Fibroblast of the conjunctiva (primary cell): ENCODE measurements at regions not wholly inside any gene's neighbourhood (a gene's known extent, or its start where the extent isn't known, plus 50 kb on each side); places are given as distances from the start of the nearest gene placed in this dataset.
"Not testable (repeated sequence)": the region's sequence is repeated elsewhere in the genome, so short reads cannot be mapped to it uniquely, and the experiment has no call there.

Source experiments
- DNase-seq: peaks from one replicate; pipeline ENCODE4 v3.0.0-alpha.2; 2010; ENCODE audit warnings: low read depth

DNA sequence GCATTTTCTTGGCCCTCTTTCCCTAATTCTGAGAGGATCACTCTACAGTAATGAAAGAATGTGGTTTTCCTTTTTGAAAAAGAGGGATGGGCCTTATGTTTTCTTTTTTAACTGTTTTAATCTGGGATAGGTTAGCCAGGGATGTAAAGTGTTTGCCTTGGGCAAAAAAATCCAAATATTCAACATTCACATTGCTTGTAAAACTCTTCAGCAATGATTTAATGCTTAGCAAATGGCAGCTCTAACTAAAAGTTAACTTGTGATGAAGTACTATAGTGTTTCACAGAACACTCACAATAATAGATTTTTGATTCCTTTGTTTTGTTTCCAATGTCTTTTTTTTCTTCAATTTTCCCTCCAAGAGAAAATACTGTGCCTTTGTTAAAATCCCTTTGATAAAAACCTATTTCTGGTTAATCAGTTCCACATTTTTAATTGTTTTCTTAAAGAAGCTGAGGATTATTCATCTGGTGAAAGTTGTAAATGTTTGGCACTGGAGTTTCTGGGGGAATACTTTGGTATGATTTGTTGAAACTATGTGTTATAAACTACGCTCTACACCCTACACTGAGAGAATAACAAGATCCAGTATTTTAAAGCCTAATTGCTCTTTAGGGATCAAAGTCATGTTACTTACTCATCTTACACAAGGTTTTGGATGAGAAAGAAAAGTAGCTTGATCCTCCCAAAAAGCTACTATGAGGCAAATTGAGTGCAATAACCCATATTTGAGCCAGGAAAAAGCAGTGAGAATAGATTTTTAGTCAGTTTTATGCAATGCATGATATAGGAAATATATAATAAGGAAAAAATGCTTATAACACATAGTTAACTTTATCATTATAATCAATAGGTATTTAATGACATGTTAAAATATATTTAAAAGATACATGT is 335.8 kb downstream of the EPHA7 start:
- DNase-seq: no peak

DNA sequence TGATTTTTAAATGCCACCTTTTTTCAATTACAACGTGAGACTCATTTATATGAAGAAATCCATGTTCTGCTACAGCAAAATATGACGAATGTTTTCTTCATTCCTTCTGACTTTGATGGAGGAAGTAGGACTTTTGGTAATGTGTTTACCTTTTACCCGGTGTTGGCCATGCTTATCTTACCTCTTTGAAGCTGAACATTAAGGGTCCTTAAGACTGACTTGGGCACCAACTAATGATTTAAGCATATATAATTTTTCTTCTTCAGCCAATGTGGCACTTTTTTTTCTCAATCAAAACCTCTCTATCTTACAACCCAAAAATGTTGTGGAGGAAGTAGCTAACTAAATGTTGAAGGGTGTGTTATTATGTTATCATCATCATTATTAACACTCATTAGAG is 337.5 kb downstream of the EPHA7 start:
- DNase-seq: no peak

DNA sequence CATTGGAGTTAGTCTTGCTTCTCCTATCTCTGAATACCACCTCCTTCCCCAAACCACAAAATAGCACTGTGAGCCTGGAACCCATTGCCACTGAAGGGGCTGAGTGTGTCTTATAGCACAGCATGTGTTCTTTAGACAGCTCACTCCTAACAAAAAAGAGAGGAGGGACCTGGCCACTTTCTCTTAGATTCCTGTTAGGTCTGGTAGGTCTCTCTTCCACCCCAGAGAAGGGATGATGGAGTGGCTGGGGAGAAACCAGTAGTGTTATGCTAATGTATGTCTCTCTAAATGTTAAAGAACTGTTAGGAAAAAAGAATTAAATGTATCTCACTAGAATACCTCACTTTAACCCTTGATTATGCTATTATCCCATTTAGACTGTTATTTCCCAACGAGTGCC is 340.3 kb downstream of the EPHA7 start:
- no peak for DNase-seq

DNA sequence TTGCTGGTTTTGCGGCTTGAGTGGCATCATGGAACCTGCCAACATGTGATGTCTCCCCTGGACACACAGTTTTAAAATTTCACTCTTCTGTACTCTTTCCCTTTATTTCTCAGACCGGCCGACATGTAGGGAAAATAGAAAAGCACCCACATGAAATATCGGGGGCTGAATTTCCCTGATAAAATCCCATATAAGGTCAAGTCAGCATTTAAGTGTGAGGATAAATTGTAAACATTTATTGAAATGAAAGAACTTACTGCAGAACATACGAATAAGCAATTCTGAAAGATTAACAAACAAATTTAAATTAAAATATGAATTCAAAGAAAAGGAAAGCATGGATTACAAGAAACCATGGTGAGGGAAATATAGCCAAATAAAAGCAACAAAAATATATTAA is 345.5 kb downstream of the EPHA7 start:
- no peak for DNase-seq

DNA sequence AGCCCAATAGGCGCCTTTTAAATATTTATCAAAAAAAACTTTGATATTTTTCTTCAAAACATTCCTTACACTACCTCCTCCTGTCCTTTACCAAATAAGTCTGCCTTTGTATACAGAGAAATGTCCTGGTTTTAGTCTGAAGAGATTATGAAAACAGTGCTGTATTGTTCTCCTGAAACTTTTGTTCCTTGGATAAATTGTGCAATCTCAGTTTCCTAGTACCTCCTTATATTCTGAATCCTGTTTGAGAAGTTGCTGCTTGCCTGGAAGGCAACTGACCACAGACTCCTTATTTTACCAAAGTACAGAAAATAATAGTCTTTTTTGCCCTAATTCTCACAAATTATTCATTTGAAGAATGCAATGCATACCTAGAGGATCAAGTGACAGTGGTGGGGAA is 349.5 kb downstream of the EPHA7 start:
- DNase-seq: no peak

DNA sequence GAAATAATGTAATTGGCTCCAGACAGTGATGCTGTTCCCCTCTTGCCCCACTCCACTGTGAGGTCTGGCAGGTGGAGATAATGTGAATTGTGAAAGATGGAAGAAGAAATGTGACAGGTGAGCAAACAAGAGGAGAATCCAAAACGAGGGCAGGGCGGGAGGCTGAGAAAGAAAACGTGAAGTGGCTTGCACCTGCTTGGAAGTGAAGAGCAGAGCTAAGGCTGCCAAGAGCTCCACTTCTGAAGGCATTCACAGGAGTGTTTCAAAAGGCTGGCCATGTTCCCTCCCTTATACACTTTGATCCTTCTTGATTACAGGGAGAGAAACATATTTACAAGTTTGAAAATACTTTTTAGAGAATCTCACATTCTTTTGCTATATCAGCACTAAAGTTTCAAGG is 359.4 kb downstream of the EPHA7 start:
- DNase-seq: no peak

DNA sequence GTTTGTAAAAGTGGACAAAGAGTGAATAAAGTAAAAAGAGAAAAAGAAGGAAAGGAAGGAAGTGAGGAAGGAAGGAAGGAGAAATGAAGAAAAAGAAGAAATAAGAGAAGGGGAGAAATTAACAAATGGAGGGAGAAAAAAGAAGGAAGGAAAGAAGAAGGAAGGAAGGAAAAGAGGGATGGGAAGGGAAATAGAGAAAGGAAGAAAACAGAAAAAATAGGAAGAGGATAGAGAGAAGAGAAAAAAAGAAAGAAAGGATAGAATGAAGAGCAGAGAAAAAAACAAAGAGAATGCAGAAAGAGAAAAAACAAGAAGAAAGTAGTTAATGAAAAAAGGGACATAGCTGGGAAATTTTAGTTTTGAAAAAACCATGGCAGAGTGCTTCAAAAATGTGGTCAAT is 361.8 kb downstream of the EPHA7 start:
- DNase-seq: no peak

DNA sequence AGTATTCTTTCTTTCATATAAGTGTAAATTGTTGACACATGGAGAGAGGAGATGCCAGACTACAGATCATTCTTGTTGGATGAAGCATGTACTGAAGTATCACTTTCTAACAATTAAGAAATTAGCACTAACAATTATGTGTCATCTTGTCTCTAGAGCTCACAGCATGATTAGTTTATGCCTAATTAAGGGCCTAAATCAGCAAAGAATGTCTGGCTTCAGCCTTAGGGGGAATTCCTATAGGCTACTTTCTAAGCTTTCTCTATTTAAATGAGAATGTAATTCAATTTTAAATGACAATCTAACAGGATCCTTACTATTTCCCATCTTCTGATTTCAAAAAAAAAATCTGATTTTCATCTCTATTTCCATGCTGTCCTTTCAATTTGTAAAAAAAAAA is 371.0 kb downstream of the EPHA7 start:
- DNase-seq: no peak

DNA sequence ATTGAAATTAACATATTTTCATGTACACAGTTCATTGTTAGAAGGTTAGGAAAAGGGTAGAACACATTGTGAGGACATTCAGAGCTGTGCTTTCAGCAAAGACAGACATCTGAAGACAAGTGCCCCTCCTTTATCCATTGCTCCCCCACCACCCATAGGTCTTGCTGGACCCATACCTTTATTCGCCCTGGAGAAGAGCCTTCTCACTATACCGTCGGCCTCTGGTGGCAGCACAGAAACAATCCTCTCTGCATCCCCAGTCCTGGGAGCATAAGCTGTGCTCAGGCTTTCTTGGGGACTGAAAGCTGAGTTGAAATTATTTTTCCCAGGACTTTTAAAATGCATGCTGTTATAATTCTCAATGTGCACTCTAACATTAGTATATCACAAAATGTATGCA is 372.3 kb downstream of the EPHA7 start:
- DNase-seq: no peak

DNA sequence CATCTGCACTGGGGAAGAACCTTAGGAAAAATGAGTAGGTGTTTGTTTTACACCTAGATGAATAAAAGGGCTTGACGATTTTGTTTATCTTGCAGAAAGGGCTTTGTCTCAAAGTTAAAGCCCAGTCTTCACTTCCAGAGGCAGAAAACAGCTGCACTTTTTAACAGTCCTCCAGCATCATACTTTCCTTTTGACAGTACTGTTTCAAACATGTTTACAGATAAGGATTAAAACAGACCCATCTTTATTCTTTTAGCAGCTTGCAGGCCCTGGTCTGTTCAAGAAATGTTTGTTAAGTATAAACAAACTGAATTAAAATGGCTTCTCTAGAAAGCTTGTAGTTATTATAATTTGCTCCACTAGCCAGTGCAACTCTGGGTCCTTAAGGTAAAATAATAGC is 374.2 kb downstream of the EPHA7 start:
- DNase-seq: no peak

DNA sequence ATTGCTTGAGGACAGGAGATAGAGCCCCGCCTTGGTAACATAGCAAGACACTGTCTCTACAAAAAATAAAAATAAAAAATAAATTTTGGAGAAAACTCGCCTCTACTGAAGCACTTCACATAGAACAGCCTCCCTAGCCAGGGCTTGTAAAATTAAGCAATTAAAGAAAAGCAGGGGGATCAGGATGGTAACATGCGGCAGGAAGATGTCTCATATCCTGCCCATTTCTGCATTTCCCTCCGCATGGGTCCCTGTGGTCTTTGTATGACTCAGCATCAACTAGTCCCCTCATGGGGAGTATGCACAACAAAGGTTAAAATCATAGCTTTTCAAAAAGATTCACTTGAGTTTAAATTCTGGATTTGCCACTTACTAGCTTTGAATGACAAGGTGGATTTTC is 379.0 kb downstream of the EPHA7 start:
- DNase-seq: no peak

DNA sequence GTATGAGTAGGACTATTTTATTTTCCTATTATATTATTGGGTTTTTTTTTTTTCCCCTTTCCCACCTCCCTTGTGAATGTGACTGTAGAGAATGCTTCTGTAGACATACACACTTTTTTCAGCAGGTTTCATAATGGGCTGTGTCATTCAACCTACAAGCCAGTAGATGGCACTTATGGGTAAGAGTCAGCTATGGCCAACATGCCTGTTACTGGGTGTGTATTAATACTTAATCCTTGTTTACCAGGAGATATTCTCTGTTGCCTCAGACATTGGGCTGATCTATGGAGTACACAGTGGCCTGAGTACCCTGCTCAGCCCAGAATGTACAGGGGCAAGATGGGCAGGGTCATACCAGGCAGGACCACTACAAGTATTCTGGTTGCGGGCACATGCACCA is 382.5 kb downstream of the EPHA7 start:
- DNase-seq: peak; percentile 9

DNA sequence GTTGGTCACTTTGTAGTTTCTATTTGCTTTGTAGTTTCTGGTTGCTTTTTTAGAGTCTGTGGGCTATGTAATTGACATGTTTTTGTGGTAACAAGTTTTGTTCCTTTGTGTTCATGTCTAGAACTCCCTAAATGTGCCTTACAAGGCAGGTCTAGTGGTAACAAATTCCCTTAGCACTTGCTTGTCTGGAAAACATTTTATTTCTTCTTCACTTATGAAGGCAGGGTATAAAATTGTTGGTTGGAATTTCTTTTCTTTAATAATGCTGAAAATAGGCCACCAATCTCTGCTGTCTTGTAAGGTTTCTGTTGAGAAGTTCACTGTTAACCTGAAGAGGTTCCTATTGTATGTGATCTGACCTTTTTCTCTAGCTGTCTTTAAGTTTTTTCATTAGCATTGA is 383.6 kb downstream of the EPHA7 start:
- DNase-seq: no peak

DNA sequence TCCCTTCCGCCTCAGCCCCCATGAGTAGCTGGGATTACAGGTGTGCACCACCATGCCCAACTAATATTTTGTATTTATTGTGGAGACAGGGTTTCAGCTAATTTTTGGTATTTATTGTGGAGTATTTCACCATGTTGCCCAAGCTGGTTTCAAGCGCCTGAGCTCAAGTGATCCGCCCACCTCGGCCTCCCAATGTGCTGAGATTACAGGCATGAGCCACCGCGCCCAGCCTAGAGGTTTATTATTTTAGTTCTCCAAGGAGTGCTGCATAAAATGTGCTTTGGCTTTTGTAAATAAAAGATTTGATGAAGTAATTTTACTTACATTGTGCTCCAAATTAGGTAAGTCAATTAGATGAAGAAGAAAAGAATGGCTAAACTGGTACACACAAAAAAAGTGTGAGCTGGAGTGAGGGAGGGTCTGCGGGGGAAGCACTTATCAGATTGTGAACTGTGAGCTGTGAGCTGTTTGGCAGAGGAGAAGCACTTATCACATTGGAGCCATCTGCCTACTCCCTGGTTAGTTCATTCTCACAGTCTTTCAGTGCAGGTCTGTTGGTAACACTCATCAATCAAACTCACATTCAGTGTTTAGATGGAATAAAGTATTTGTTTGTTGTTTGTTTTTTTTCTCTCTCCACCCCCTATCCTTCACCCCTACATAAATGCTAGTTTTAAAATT is 398.0 kb downstream of the EPHA7 start:
- no peak for DNase-seq

DNA sequence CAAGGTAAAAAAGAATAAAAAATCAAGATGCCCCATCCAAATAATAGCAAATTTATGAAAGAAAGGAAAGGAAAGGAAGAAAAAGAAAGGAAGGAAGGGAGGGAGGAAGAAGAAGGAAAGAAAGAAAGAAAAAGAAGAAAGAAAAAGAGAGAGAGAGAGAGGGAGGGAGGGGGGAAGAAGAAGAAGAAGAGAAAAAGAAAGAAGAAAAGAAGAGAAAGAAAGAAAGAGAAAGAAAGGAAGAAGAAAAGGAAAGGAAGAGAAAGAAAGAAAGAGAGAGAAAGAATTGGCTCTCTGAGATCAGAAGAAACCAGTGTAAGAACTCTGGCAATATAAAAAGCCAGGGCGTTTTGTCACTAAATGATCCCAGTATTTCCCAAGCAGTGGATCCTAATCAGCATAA is 401.7 kb downstream of the EPHA7 start:
- DNase-seq: no peak

DNA sequence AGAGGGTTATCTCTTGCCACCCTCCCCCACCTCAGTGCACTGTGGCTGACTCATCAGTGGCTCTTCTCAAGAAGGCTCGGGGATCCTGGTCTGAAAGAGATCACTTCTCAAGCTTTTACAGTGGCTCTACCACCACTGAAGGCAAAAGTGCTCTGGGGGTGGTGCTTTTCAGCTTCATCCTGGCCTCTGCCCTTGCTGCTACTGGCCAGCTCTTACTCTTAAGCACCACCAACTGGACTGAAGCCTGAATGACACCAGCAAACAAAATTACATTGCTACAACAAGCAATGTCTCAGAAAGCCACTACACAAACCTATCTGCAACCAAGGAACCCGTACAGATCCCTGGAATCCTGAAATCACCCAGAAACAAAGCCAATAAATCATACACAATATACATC is 402.1 kb downstream of the EPHA7 start:
- DNase-seq: no peak

DNA sequence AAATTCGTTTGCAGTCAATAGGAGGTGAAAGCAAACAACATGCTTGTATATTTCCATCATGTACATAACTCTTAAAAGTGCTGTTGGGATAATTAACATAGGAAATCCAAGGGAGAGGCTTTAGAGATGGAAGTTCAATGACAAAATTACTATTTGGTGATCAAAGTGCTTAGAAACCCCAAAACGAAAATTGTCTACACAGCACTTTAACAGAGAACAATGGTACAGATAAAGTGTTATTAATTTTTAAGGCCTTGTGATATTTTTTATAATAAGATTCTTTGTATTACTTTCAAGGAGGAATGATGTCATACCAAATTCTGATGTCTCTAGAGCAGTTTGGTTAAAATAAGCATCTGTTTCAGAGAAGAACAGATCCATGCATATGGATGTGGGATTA is 406.3 kb downstream of the EPHA7 start:
- DNase-seq: no peak

DNA sequence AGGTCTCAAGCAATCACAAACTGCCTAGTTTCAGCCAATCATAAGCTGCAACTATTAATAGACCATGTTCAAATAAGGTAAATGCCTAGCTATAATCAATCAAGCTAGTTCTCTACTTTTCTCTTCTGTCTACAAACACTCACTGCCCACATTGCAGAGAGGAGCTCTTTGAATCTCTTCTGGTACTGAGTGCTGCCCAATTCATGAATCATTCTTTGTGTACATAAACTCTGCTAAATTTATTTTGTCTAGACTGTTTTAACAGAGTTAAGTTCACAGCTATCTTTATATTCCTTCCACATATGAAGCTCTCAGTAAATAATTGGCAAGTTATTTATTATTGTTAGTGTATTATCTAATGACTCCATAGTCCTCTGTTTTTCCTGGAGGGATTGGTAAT is 411.0 kb downstream of the EPHA7 start:
- DNase-seq: no peak

DNA sequence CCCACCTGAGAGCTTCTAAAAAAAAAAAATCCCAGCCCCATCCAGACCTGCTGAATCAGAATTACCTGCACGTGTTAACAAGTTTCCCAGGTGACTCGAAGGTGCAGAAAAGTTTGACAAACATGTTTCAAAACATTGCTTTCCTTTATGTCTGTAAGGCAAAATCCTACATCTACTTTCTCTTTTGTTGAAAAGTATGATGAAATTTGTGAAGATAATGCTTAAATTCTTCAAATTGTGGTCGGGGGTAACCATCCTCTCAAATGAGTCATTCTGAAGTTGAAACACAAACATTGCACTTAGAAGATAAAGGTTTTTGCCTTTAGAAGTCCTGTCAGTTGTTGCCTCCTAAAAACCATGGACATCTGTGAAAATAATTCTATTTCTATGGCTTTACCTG is 429.7 kb downstream of the EPHA7 start:
- DNase-seq: no peak

DNA sequence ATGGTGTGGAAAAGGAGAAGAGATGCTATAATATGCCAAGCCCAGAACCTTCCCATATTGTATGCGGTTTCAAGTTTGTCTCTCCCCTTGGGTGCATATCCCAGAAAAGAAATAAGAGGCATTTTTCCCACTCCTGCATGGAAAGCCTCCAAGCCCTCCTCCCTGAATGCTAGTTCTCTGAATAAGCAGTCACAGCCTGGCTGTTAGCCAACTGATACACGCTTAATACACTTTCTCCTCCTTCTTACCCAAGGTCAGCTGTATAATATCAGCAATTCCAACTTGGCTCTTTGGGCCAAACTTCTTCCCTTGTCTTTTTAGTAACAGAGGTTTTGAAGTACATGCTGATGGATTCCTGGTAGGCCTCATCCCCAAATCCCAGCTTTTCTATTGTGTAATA is 440.1 kb downstream of the EPHA7 start:
- DNase-seq: no peak

DNA sequence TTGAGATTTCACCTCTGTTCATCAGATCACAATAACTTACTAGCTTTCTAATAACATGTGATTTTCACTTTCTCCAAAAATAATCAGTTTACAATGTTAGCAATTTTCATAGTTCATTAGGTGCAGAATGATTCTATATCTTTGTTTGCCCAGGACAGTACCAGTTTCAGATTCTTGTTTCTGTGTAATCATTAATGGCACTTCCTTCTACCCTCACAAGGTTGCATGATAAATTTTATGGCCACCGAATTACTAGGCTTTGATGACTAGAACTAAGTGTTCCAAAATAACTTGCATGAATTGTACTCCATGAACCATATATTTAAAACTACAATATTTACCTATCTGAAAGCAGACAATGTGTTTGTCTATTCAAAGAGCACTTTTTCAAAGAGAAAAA is 442.3 kb downstream of the EPHA7 start:
- no peak for DNase-seq

DNA sequence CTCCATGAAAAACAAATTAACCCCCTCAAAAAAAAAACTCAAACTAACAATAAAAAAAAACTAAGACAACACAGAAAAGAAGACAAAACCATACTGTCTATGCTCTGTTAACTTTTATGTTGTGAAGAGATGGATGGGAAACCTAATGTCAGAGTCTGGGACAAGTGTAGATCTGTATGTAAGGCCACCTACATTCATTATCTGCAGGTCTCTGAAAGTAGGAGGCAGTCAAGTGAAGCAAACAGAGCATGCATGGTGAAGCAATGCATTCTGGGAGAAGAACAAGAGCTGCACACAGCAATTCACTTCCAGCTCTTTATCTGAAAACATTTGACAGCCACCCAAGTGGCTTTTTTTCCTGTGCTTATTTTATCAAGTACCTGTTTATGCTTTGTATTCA is 452.0 kb downstream of the EPHA7 start:
- no peak for DNase-seq

DNA sequence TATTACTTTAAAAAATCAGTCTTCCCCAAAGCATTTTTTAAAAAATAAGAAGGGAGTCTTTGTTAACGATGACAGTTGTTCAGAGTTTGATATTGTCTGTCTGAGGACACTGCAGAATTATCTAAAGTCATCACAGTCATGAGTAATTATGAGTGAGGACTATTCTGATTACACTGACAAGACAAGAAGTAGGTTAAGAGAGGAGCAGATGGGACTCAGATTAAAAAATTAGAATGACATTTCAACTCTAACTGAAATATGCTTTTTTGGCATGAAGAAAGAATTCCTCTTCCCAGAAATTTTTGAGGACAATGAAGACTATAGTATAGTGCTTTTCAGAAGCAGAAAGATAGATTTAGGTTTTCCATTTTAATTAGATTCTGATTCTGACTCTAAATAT is 456.5 kb downstream of the EPHA7 start:
- DNase-seq: no peak

DNA sequence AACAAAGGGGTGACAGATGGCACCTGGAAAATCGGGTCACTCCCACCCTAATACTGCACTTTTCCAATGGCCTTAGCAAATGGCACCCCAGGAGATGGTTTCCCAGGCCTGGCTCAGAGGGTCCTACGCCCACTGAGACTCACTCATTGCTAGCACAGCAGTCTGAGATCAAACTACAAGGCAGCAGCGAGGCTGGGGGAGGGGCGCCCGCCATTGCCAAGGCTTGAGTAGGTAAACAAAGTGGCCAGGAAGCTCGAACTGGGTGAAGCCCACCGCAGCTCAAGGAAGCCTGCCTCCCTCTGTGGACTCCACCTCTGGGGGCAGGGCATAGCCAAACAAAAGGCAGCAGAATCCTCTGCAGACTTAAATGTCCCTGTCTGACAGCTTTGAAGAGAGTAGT is 467.2 kb downstream of the EPHA7 start:
- DNase-seq: not testable (repeated sequence)
